C4-2B (cell line): ENCODE measurements at regions not wholly inside any gene's neighbourhood (a gene's known extent, or its start where the extent isn't known, plus 50 kb on each side); places are given as distances from the start of the nearest gene placed in this dataset.

Source experiments
- H3K27ac ChIP-seq: fragments of 450-650 bp; 2 replicates; pipeline ENCODE4 v1.5.1; 2017
- ZFX ChIP-seq: fragments of 450-650 bp; IDR thresholded peaks from 2 replicates; pipeline ENCODE4 v1.6.1; 2017
- TF ChIP-seq, protein P1 (sequence below): fragments of 450-650 bp; conservative IDR thresholded peaks from 2 replicates; pipeline ENCODE4 v1.5.1; 2017; ENCODE audit warnings: mild to moderate bottlenecking

DNA sequence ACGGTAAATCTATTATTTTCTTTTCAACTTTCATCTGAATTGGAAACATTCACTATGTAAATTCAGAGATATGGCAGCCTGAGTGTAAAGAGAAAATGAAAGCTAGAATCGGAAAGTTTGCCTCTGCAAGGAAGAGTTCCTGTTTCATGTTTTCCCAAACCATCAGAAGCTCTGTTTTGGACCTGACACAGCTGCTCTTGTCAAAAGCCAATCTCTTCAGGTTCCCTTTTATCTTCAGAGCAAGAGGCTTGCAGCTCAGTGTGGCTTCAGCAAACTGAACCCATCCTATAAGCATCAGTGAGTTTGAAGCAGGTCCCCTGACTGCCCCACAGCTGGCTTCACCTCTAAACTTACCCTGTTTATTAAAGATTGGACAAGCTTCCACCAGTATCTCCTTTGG lies 1099.7 kb downstream of the DTWD2 start:
- TF ChIP-seq ZFX, result no peak
- TF ChIP-seq, protein P1, sequence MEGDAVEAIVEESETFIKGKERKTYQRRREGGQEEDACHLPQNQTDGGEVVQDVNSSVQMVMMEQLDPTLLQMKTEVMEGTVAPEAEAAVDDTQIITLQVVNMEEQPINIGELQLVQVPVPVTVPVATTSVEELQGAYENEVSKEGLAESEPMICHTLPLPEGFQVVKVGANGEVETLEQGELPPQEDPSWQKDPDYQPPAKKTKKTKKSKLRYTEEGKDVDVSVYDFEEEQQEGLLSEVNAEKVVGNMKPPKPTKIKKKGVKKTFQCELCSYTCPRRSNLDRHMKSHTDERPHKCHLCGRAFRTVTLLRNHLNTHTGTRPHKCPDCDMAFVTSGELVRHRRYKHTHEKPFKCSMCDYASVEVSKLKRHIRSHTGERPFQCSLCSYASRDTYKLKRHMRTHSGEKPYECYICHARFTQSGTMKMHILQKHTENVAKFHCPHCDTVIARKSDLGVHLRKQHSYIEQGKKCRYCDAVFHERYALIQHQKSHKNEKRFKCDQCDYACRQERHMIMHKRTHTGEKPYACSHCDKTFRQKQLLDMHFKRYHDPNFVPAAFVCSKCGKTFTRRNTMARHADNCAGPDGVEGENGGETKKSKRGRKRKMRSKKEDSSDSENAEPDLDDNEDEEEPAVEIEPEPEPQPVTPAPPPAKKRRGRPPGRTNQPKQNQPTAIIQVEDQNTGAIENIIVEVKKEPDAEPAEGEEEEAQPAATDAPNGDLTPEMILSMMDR, result no peak
- H3K27ac ChIP-seq, result no peak overlapping the region

DNA sequence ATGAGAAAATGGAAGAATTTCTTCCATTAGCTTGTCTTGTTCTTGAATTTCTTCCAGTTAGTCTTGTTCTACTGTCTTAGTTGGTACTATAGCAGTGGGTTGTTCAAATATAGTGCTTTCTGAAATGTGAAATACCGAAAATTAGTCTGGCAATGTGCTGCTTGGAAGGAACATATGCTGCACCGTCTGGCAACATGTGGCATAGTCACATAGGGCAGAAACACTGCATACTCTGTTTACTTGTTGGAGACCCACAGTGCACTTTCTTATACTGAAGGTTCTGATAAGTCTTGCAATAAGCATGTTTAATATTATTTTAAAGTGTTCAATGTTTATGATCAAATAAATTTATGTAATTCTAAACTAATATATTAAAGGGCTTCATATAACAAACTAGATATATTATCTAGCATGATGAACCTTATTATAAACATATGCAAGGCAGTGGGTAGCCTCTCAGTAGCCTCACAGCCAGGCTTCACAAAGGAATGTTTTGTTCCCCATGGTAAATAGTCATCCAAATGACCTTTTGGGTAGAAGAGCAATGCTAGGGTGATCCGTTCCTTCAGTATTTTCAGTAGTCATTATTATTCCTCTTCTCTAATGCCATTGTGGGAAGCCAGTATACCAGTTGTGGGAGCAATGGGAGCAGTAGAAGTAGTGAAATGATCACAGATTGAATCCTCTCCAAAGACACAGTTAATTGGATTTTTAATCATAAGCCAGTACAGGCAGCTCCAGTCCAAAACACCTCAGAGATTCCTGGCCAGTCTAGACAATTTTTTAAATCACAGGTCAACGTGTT lies 1106.7 kb downstream of the DTWD2 start:
- TF ChIP-seq ZFX, result no peak
- TF ChIP-seq, protein P1, result no peak
- H3K27ac ChIP-seq, result peak overlapping the region; percentile 17; the same call in 1 of the 2 replicates

DNA sequence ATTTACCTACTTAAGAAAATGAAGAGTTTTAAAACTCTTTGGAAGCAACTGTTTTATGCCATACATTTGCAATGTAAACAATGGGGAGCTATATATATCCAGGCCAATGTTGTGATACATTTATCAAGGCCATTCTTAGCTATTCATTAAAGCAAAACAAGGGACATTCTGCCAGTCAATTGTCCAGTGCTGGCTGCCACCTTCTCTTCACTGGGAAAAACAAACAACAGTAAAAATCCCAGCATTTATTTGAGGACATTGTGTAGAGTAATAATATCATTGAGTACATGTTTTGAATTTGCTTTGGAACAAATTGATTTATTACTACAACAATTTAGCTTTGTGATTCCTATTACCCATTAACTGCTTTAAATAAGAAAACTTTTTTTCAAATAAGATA lies 1107.4 kb downstream of the DTWD2 start:
- no peak overlapping the region for H3K27ac ChIP-seq
- no peak for TF ChIP-seq ZFX
- TF ChIP-seq, protein P1, result no peak

DNA sequence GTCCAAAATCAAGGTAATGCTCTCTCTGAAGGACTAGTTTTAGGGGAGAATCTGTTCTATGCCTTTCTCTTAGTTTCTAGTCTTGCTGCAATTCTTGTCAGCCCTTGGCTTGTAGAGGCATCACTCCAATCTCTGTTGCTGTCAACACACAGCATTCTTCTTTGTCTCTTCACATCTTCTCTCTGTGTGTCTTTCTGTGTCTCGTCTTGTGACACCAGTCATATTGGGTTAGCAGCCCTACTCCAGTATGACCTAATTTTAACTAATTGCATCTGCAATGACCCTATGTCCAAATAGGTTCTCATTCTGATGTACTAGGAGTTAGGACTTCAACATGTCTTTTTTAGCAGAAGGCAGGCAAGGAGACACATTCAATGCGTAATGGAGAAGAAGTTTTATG lies 1110.6 kb downstream of the DTWD2 start:
- TF ChIP-seq ZFX, result no peak
- TF ChIP-seq, protein P1, result no peak
- H3K27ac ChIP-seq, result no peak overlapping the region

DNA sequence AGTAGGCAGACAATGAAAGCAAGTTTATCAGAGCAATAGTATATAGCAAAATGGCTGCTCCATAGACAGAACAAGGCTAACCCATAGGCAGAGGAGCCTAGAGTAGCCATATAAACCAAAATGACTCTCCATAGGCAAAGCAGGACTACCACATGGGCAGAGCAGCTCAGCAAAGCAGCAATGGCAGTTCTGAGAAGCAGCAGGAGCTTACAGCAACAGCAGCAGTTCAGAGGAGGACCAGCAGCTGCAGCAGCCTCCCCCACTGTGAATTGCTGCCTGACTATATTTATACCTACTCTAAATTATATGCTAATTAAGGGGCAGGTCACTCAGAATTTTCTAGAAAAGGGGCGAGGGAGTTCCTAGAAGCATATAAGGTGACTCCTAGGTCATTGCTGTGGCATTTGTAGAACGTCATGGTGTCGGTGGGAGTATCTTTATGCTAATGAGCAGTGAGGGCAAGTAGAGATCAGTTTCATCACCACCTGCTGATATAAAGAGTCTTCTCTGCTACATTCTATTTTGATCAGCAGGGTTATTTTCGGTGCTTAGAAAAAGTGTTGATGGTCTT lies 1115.5 kb downstream of the DTWD2 start:
- no peak for TF ChIP-seq ZFX
- TF ChIP-seq, protein P1, result no peak
- H3K27ac ChIP-seq, result no peak overlapping the region

DNA sequence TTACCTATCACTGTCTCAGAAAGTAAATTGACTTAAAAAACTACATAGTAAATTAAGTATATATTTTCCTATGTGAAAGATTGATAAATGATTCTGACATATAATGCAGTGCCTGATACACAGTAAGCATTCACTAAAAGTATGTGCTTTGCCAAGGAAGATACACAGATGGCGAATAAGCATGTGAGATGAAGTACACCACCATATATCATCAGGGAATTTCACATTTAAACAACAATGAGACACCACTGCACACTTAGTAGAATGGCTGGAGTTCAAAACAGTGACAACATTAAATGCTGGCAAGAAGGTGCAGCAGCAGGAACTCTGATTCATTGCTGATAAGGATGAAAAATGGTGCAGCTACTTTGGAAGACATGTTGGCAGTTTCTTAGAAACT lies 1118.8 kb downstream of the DTWD2 start:
- no peak overlapping the region for H3K27ac ChIP-seq
- no peak for TF ChIP-seq ZFX
- TF ChIP-seq, protein P1, result no peak

DNA sequence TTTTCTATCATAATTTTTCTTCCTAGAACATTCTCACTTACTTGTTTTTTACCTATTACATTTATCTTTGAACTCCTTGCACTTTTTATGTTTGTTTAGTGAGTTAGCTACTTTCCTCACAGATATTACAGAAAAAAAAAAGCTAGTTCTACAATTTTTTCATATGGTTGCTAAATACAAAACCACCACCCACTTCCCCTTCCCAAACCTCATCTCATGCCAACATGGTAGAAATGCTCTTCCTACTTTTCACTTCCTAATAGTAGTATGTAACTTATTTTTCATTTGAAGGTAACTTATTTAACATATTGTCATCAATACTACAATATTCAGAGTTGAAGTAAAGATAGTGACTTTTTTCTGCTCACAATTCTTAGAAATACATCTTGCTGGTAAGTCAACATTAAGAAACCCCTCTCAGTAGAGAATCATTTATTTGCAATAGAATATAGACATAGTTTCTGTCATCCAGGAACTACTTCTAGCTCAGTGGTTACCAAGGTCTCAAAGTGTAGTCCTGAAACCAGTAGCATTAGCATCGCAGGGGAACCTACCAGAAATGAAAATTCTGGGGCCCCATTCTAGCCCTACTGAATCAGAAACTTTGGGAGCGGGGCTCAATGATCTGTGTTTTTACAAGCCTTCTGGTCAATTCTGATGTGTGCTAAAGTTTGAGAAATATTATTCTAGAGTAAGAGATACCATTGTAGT lies 1124.6 kb downstream of the DTWD2 start:
- no peak overlapping the region for H3K27ac ChIP-seq
- TF ChIP-seq, protein P1, result no peak
- TF ChIP-seq ZFX, result no peak
